HepG2 (cell line): ENCODE measurements at regions not wholly inside any gene's neighbourhood (a gene's known extent, or its start where the extent isn't known, plus 50 kb on each side); places are given as distances from the start of the nearest gene placed in this dataset.

Experiments used
- ATAC-seq: fragments of 200-7000 bp; cut with Tn5 transposase; 3 replicates; pipeline ENCODE4 v1.9.1; 2020; ENCODE audit warnings: mild to moderate bottlenecking, moderate library complexity
- BruUV-seq: library from RNA; stranded (reverse); fragments of 400-500 nt; replicated peaks from 2 replicates; lab custom pipeline; 2021; lab: Mats Ljungman, UMichigan
- CTCF ChIA-PET: fragments of 300-600 bp; formaldehyde crosslinking; extraction: SDS; loops from one replicate; lab custom pipeline; 2021; ENCODE audit warnings: low total read pairs, inconsistent platforms, low intra/inter-chr PET ratio; lab: Yijun Ruan, JAX
- POLR2A ChIA-PET: fragments of 350-600 bp; sonication (Branson Sonifier 250); formaldehyde crosslinking; loops from one replicate; lab custom pipeline; 2020; ENCODE audit warnings: antibody characterized with exemption, inconsistent platforms; lab: Yijun Ruan, JAX
- DNase-seq: peaks from one replicate; pipeline ENCODE4 v3.0.0-alpha.2; 2015; ENCODE audit warnings: low spot score
- FAIRE-seq: peaks from 3 replicates; lab custom pipeline; 2011; peaks lifted over from hg19 to GRCh38; lab: Jason Lieb, UNC
- H2AFZ ChIP-seq: one replicate; pipeline ENCODE4 v1.6.1; 2011; ENCODE audit warnings: low read length, inconsistent platforms
- H3K27ac ChIP-seq: fragments of 300-600 bp; 3 replicates; pipeline ENCODE4 v1.8.0; 2011; ENCODE audit warnings: mixed run types, mild to moderate bottlenecking, mixed read lengths, low read length, inconsistent platforms; ENCODE audit not compliant: insufficient read depth; ENCODE audit errors: extremely low read length
- H3K27me3 ChIP-seq, 2 experiments: fragments of 200-600 bp in 1 of 2; 2 replicates in 1 of 2; 3 replicates in 1 of 2; pipeline versions ENCODE4 v1.6.0 to v1.8.0; 2011; ENCODE audit warnings: low read length in 2 of 2, mild to moderate bottlenecking in 2 of 2, moderate library complexity in 2 of 2, inconsistent platforms in 1 of 2; ENCODE audit not compliant: insufficient read depth in 2 of 2, control insufficient read depth in 1 of 2
- H3K36me3 ChIP-seq, 2 experiments: fragments of 200-600 bp in 1 of 2; replicated peaks in 1 of 2; 2 replicates in 1 of 2; 3 replicates in 1 of 2; pipeline versions ENCODE4 v1.5.1 to v1.8.0; 2011; ENCODE audit warnings: low read length in 2 of 2, inconsistent platforms in 1 of 2; ENCODE audit not compliant: insufficient read depth in 2 of 2, control insufficient read depth in 1 of 2
- H3K4me1 ChIP-seq: 2 replicates; pipeline ENCODE4 v1.5.1; 2012; ENCODE audit warnings: low read length, inconsistent platforms; ENCODE audit not compliant: insufficient read depth
- H3K4me2 ChIP-seq: 2 replicates; pipeline ENCODE4 v1.6.0; 2011; ENCODE audit warnings: low read depth, low read length, inconsistent platforms
- H3K4me3 ChIP-seq, 3 experiments: fragments of 200-600 bp in 1 of 3; sonication (generic), shearing (Covaris generic) in 1 of 3; replicated peaks in 1 of 3; 2 replicates each; pipeline ENCODE4 v1.5.1; 2011 to 2016; ENCODE audit warnings: low read length in 3 of 3, inconsistent platforms in 2 of 3, low read depth in 2 of 3, mild to moderate bottlenecking in 2 of 3, control low read depth in 1 of 3, mixed read lengths in 1 of 3; ENCODE audit not compliant: insufficient read depth in 1 of 3
- H3K79me2 ChIP-seq: one replicate; pipeline ENCODE4 v1.6.1; 2011; ENCODE audit warnings: low read length, inconsistent platforms; ENCODE audit not compliant: insufficient read depth
- H3K9ac ChIP-seq: 2 replicates; pipeline ENCODE4 v1.6.0; 2011; ENCODE audit warnings: mild to moderate bottlenecking, low read depth, low read length, inconsistent platforms; ENCODE audit not compliant: insufficient read depth
- H3K9me3 ChIP-seq: 2 replicates; pipeline ENCODE4 v1.5.1; 2012; ENCODE audit warnings: mild to moderate bottlenecking, low read length
- H4K20me1 ChIP-seq: 2 replicates; pipeline ENCODE4 v1.6.0; 2011; ENCODE audit warnings: inconsistent platforms, mild to moderate bottlenecking, low read length, moderate library complexity; ENCODE audit not compliant: insufficient read depth
- ARNTL ChIP-seq: sonication (generic); formaldehyde crosslinking; IDR thresholded peaks from 2 replicates; pipeline ENCODE4 v1.4.0; 2020; ENCODE audit warnings: mild to moderate bottlenecking, missing genetic modification reagents
- FOXA1 ChIP-seq, 2 experiments: fragments of 450-650 bp in 1 of 2; sonication (generic) in 1 of 2; formaldehyde crosslinking in 1 of 2; IDR thresholded peaks; 2 replicates each; pipeline versions ENCODE4 v1.4.0 to v1.6.1; 2016 to 2020; ENCODE audit warnings: missing genetic modification reagents in 1 of 2
- HOXA9 ChIP-seq: sonication (generic); formaldehyde crosslinking; IDR thresholded peaks from 2 replicates; pipeline ENCODE4 v1.8.1; 2022; ENCODE audit warnings: missing genetic modification reagents, mild to moderate bottlenecking, moderate library complexity, borderline replicate concordance
- JUN ChIP-seq: sonication (generic); formaldehyde crosslinking; IDR thresholded peaks from 2 replicates; pipeline ENCODE4 v1.4.0; 2020; ENCODE audit warnings: mild to moderate bottlenecking, missing genetic modification reagents
- MYC ChIP-seq: sonication (generic); formaldehyde crosslinking; IDR thresholded peaks from 2 replicates; pipeline ENCODE4 v1.9.0; 2021; ENCODE audit warnings: missing genetic modification reagents, borderline replicate concordance
- POLR2A ChIP-seq, 2 experiments: IDR thresholded peaks; 2 replicates each; pipeline ENCODE4 v1.6.1; 2011; ENCODE audit warnings: low read depth in 2 of 2, low read length in 2 of 2, mild to moderate bottlenecking in 1 of 2, moderate library complexity in 1 of 2; ENCODE audit not compliant: insufficient read depth in 1 of 2
- ZFP1 ChIP-seq: IDR thresholded peaks from 2 replicates; pipeline ENCODE4 v1.6.1; 2016
- ZNF331 ChIP-seq: sonication (generic); formaldehyde crosslinking; IDR thresholded peaks from 2 replicates; pipeline ENCODE4 v1.4.0; 2020; ENCODE audit warnings: missing genetic modification reagents
- ZSCAN30 ChIP-seq: sonication (generic); formaldehyde crosslinking; IDR thresholded peaks from 2 replicates; pipeline ENCODE4 v1.5.0; 2020; ENCODE audit warnings: mild to moderate bottlenecking, missing genetic modification reagents
- in situ Hi-C: cut with HindIII; loops from 2 replicates; pipeline ENCODE4 v1.10.0; 2017; ENCODE audit warnings: low pct_unique_long_range_greater_than_20kb; ENCODE audit not compliant: extremely low pct_ligation_motif_present
- intact Hi-C: fragments of 100-400 bp; cut with micrococcal nuclease; formaldehyde crosslinking; loops from one replicate; pipeline ENCODE4 v1.10.0; 2022; ENCODE audit not compliant: unreplicated experiment
- TF ChIP-seq, protein P1 (sequence below): sonication (generic); formaldehyde crosslinking; IDR thresholded peaks from one replicate; pipeline ENCODE4 v1.5.1; 2020; ENCODE audit warnings: mild to moderate bottlenecking, missing genetic modification reagents; ENCODE audit errors: not compliant biosample characterization
- TF ChIP-seq, protein P2 (sequence below): IDR thresholded peaks from 2 replicates; pipeline ENCODE4 v1.6.1; 2016; ENCODE audit warnings: low read depth, borderline replicate concordance
- TF ChIP-seq, protein P3 (sequence below): sonication (generic); formaldehyde crosslinking; IDR thresholded peaks from 2 replicates; pipeline ENCODE4 v1.8.0; 2022; ENCODE audit warnings: mild to moderate bottlenecking, missing genetic modification reagents, moderate library complexity

DNA sequence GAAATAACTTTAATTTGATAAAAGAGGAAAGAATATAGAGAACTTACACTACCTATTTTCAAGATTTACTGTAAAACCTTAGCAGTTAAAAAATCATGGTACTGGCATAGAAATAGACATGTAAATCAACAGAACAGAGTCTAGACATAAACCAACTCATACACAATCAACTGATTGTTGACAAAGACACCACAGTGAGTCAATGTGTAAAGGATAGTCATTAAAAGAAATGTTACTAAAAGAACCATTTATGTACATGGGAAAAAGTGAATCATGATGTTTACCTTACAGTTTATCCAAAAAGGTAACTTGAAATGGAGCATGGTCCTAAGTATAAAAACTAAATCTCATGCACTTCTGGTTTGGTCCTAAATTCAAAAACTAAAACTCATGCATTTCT, 847.4 kb downstream of the IGSF11 start:
- FAIRE-seq, result no peak
- H4K20me1 ChIP-seq, result no peaks in the 10 kb centered on the region
- CTCF ChIA-PET, result no interaction called here
- in situ Hi-C loops, result no loop called here
- POLR2A ChIA-PET, result no interaction called here
- H3K4me3 ChIP-seq, result no peak overlapping the region
- no peak for ATAC-seq
- DNase-seq, result no peak
- no peaks in the 10 kb centered on the region for H3K27me3 ChIP-seq
- no peaks in the 10 kb centered on the region for H3K36me3 ChIP-seq
- intact Hi-C loops, result no loop called here
- BruUV-seq, result no TSS peak
- H3K4me1 ChIP-seq, result no peaks in the 10 kb centered on the region
- H3K9me3 ChIP-seq, result peaks cover 68% of the 10 kb centered on the region
- H3K4me2 ChIP-seq, result no peak overlapping the region
- TF ChIP-seq FOXA1 (IDR thresholded peaks at IDR 0.05) (no peak), FOXA1 (CRISPR knock-in tag; IDR thresholded peaks at IDR 0.05) (no peak), JUN (CRISPR knock-in tag) (no peak), ARNTL (CRISPR knock-in tag) (no peak), ZFP1 (CRISPR knock-in tag) (no peak), ZNF331 (no peak), ZSCAN30 (CRISPR knock-in tag) (no peak), MYC (no peak), HOXA9 (CRISPR knock-in tag) (no peak), POLR2A (IDR thresholded peaks at IDR 0.05; ENCODE audit: insufficient read depth in 1 of 2, low read depth in 2 of 2, low read length in 2 of 2) (no peak)
- TF ChIP-seq, protein P1, sequence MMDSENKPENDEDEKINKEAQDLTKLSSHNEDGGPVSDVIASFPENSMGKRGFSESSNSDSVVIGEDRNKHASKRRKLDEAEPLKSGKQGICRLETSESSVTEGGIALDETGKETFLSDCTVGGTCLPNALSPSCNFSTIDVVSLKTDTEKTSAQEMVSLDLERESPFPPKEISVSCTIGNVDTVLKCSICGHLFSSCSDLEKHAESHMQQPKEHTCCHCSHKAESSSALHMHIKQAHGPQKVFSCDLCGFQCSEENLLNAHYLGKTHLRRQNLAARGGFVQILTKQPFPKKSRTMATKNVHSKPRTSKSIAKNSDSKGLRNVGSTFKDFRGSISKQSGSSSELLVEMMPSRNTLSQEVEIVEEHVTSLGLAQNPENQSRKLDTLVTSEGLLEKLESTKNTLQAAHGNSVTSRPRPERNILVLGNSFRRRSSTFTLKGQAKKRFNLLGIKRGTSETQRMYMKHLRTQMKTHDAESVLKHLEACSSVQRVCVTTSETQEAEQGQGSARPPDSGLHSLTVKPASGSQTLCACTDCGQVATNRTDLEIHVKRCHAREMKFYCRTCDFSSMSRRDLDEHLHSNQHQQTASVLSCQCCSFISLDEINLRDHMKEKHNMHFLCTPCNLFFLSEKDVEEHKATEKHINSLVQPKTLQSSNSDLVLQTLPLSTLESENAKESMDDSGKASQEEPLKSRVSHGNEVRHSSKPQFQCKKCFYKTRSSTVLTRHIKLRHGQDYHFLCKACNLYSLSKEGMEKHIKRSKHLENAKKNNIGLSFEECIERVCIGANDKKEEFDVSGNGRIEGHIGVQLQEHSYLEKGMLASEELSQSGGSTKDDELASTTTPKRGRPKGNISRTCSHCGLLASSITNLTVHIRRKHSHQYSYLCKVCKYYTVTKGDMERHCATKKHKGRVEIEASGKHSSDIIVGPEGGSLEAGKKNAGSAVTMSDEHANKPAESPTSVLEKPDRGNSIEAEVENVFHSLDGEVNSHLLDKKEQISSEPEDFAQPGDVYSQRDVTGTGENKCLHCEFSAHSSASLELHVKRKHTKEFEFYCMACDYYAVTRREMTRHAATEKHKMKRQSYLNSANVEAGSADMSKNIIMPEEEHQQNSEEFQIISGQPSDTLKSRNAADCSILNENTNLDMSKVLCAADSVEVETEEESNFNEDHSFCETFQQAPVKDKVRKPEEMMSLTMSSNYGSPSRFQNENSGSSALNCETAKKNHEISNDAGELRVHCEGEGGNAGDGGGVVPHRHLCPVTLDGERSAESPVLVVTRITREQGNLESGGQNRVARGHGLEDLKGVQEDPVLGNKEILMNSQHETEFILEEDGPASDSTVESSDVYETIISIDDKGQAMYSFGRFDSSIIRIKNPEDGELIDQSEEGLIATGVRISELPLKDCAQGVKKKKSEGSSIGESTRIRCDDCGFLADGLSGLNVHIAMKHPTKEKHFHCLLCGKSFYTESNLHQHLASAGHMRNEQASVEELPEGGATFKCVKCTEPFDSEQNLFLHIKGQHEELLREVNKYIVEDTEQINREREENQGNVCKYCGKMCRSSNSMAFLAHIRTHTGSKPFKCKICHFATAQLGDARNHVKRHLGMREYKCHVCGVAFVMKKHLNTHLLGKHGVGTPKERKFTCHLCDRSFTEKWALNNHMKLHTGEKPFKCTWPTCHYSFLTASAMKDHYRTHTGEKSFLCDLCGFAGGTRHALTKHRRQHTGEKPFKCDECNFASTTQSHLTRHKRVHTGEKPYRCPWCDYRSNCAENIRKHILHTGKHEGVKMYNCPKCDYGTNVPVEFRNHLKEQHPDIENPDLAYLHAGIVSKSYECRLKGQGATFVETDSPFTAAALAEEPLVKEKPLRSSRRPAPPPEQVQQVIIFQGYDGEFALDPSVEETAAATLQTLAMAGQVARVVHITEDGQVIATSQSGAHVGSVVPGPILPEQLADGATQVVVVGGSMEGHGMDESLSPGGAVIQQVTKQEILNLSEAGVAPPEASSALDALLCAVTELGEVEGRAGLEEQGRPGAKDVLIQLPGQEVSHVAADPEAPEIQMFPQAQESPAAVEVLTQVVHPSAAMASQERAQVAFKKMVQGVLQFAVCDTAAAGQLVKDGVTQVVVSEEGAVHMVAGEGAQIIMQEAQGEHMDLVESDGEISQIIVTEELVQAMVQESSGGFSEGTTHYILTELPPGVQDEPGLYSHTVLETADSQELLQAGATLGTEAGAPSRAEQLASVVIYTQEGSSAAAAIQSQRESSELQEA, result no peak
- TF ChIP-seq, protein P2, sequence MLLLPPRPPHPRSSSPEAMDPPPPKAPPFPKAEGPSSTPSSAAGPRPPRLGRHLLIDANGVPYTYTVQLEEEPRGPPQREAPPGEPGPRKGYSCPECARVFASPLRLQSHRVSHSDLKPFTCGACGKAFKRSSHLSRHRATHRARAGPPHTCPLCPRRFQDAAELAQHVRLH (CRISPR knock-in tag), result no peak
- TF ChIP-seq, protein P3, sequence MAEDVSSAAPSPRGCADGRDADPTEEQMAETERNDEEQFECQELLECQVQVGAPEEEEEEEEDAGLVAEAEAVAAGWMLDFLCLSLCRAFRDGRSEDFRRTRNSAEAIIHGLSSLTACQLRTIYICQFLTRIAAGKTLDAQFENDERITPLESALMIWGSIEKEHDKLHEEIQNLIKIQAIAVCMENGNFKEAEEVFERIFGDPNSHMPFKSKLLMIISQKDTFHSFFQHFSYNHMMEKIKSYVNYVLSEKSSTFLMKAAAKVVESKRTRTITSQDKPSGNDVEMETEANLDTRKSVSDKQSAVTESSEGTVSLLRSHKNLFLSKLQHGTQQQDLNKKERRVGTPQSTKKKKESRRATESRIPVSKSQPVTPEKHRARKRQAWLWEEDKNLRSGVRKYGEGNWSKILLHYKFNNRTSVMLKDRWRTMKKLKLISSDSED (CRISPR knock-in tag), result no peak
- H3K9ac ChIP-seq, result no peak overlapping the region
- H2AFZ ChIP-seq, result no peak overlapping the region
- no peaks in the 10 kb centered on the region for H3K79me2 ChIP-seq
- no peak overlapping the region for H3K27ac ChIP-seq
